ENCODE measurements at regions not wholly inside any gene's neighbourhood (a gene's known extent, or its start where the extent isn't known, plus 50 kb on each side); places are given as distances from the start of the nearest gene placed in this dataset.

GRCh38 chr5:15377573-15378340 is 122.2 kb upstream of the FBXL7 start:
- no peak overlapping the region for H3K4me3 ChIP-seq
- 89 to 90% methylated on average over 2 of the region's 2 CpGs for WGBS, 2 donors (ENCODE audit: low coverage in 1 of 2)
- no peak for ATAC-seq
- H3K27me3 ChIP-seq, result no peaks in the 10 kb centered on the region
- no peak for TF ChIP-seq CTCF (IDR thresholded peaks at IDR 0.05)
- no peak for TF ChIP-seq POLR2A (IDR thresholded peaks at IDR 0.05)
- no peak for TF ChIP-seq POLR2AphosphoS5 (IDR thresholded peaks at IDR 0.05)
- TF ChIP-seq EP300 (IDR thresholded peaks at IDR 0.05), result no peak
- no peaks in the 10 kb centered on the region for H3K9me3 ChIP-seq
- no peaks in the 10 kb centered on the region for H3K36me3 ChIP-seq
- H3K27ac ChIP-seq, result no peak overlapping the region
- H3K4me1 ChIP-seq, result no peaks in the 10 kb centered on the region

- no peak overlapping the region for H3K4me3 ChIP-seq
- ATAC-seq, result no peak
- no peaks in the 10 kb centered on the region for H3K4me1 ChIP-seq
- no peaks in the 10 kb centered on the region for H3K27me3 ChIP-seq
- 62 to 73% methylated on average over 2 of the region's 2 CpGs for WGBS, 2 donors (ENCODE audit: low coverage in 1 of 2)
- no peaks in the 10 kb centered on the region for H3K9me3 ChIP-seq
- TF ChIP-seq CTCF (IDR thresholded peaks at IDR 0.05), result no peak
- TF ChIP-seq POLR2AphosphoS5 (IDR thresholded peaks at IDR 0.05), result no peak
- no peak for TF ChIP-seq POLR2A (IDR thresholded peaks at IDR 0.05)
- no peak for TF ChIP-seq EP300 (IDR thresholded peaks at IDR 0.05)
- H3K27ac ChIP-seq, result no peak overlapping the region
- no peaks in the 10 kb centered on the region for H3K36me3 ChIP-seq
Observed at GRCh38 chr5:15376803-15377202, 123.2 kb upstream of the FBXL7 start.

- Histone ChIP-seq H3K27me3 (no peaks in the 10 kb centered on the region), H3K27ac (no peak overlapping the region), H3K4me1 (peaks cover 0 to 6% (median 0%) of the 10 kb centered on the region in 3 donors), H3K36me3 (no peaks in the 10 kb centered on the region), H3K4me3 (no peak overlapping the region), H3K9me3 (no peaks in the 10 kb centered on the region)
- no peak for TF ChIP-seq POLR2AphosphoS5 (IDR thresholded peaks at IDR 0.05)
- TF ChIP-seq EP300 (IDR thresholded peaks at IDR 0.05), result no peak
- TF ChIP-seq CTCF (IDR thresholded peaks at IDR 0.05), result no peak
- TF ChIP-seq POLR2A (IDR thresholded peaks at IDR 0.05), result no peak
- 67 to 86% methylated on average over 1 of the region's 1 CpG for WGBS, 2 donors (ENCODE audit: low coverage in 1 of 2)
- ATAC-seq, result no peak
Observed at GRCh38 chr5:15376088-15376487, 123.9 kb upstream of the FBXL7 start.

GRCh38 chr5:15375559-15375958 is 124.4 kb upstream of the FBXL7 start:
- WGBS, 2 donors (ENCODE audit: low coverage in 1 of 2), result 80 to 100% methylated on average over 1 of the region's 1 CpG
- no peak for ATAC-seq
- Histone ChIP-seq H3K27me3 (no peaks in the 10 kb centered on the region), H3K9me3 (no peaks in the 10 kb centered on the region), H3K4me3 (no peak overlapping the region), H3K4me1 (peaks cover 0 to 9% (median 0%) of the 10 kb centered on the region in 3 donors), H3K27ac (no peak overlapping the region), H3K36me3 (no peaks in the 10 kb centered on the region)
- TF ChIP-seq POLR2A (IDR thresholded peaks at IDR 0.05), result no peak
- no peak for TF ChIP-seq CTCF (IDR thresholded peaks at IDR 0.05)
- TF ChIP-seq EP300 (IDR thresholded peaks at IDR 0.05), result no peak
- no peak for TF ChIP-seq POLR2AphosphoS5 (IDR thresholded peaks at IDR 0.05)

- Histone ChIP-seq H3K4me1 (peaks cover 0 to 9% (median 0%) of the 10 kb centered on the region in 3 donors), H3K27me3 (no peaks in the 10 kb centered on the region), H3K4me3 (no peak overlapping the region), H3K36me3 (no peaks in the 10 kb centered on the region), H3K9me3 (no peaks in the 10 kb centered on the region), H3K27ac (no peak overlapping the region)
- no peak for TF ChIP-seq POLR2AphosphoS5 (IDR thresholded peaks at IDR 0.05)
- no peak for TF ChIP-seq CTCF (IDR thresholded peaks at IDR 0.05)
- no peak for TF ChIP-seq POLR2A (IDR thresholded peaks at IDR 0.05)
- TF ChIP-seq EP300 (IDR thresholded peaks at IDR 0.05), result no peak
- ATAC-seq, result no peak
Observed at GRCh38 chr5:15374886-15375285, 125.1 kb upstream of the FBXL7 start.
